Osteocyte (in vitro differentiated cells): ENCODE measurements at regions not wholly inside any gene's neighbourhood (a gene's known extent, or its start where the extent isn't known, plus 50 kb on each side); places are given as distances from the start of the nearest gene placed in this dataset.

ENCODE experiments used
- DNase-seq: peaks from one replicate; pipeline ENCODE4 v3.0.0; 2021; ENCODE audit warnings: mixed read lengths; ENCODE audit not compliant: unreplicated experiment; ENCODE audit errors: extremely low spot score
- H3K27ac Mint-ChIP-seq: one replicate; pipeline ENCODE4 v1.8.0; 2021; ENCODE audit warnings: mild to moderate bottlenecking, mixed read lengths; ENCODE audit not compliant: unreplicated experiment
- H3K27me3 Mint-ChIP-seq: one replicate; pipeline ENCODE4 v1.8.0; 2021; ENCODE audit warnings: mixed read lengths; ENCODE audit not compliant: unreplicated experiment
- H3K36me3 Mint-ChIP-seq: one replicate; pipeline ENCODE4 v1.8.0; 2021; ENCODE audit warnings: mixed read lengths; ENCODE audit not compliant: unreplicated experiment
- H3K4me1 Mint-ChIP-seq: one replicate; pipeline ENCODE4 v1.8.0; 2021; ENCODE audit warnings: mixed read lengths; ENCODE audit not compliant: unreplicated experiment
- H3K4me3 Mint-ChIP-seq: one replicate; pipeline ENCODE4 v1.8.0; 2021; ENCODE audit warnings: mild to moderate bottlenecking, moderate library complexity, mixed read lengths; ENCODE audit not compliant: unreplicated experiment
- H3K9me3 Mint-ChIP-seq: one replicate; pipeline ENCODE4 v1.8.0; 2021; ENCODE audit warnings: mixed read lengths; ENCODE audit not compliant: unreplicated experiment
- CTCF ChIP-seq: fragments of 200-600 bp; sonication (generic); IDR thresholded peaks from 2 replicates; pipeline ENCODE4 v1.5.0; 2021; ENCODE audit warnings: antibody characterized with exemption, mild to moderate bottlenecking, moderate library complexity

DNA sequence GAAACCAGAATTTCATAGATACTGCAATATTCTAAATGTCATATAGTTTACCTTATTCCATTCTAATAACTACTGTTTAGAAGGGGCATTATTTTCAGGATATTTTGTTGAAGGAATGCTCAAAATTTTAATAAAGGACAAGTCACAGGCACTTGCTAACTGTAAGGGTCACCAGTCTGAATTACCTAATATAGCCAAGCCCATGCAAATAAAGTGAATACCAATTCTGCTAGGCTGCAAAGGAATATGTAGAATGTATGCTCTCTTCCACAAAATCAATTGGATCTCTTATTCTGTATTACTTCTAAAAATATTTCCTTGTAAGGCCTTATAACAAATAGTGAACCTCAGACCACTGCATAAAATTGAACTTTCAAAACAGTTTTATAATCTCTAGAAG lies 52.3 kb upstream of the FAT4 start:
- H3K27ac Mint-ChIP-seq = no peak overlapping the region
- peaks cover 13% of the 10 kb centered on the region for H3K4me1 Mint-ChIP-seq
- no peaks in the 10 kb centered on the region for H3K27me3 Mint-ChIP-seq
- no peak for TF ChIP-seq CTCF
- DNase-seq = no peak
- no peak overlapping the region for H3K4me3 Mint-ChIP-seq
- H3K9me3 Mint-ChIP-seq = no peaks in the 10 kb centered on the region
- H3K36me3 Mint-ChIP-seq = no peaks in the 10 kb centered on the region

DNA sequence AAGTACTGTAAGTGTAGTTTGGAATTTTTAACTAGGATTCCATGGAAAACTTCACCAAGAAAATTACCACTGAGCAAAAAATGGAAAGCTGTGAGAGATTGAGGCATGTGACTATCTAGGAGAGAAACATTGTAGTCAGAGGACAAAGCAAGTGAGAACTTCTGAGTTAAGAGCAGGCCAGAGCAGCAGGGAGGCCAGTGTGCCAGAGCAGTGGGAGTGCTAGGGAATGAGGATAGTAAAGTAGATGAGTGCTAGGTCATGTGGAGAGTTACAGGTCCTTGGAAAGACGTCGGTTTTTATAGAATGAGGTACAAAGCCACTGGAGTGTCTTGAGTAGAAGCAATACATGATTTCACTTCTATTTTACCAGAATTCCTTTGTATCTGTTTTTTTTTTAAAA lies 52.7 kb upstream of the FAT4 start:
- Mint-ChIP-seq H3K4me3 (no peak overlapping the region), H3K4me1 (peaks cover 9% of the 10 kb centered on the region), H3K27ac (no peak overlapping the region), H3K36me3 (no peaks in the 10 kb centered on the region), H3K9me3 (no peaks in the 10 kb centered on the region), H3K27me3 (no peaks in the 10 kb centered on the region)
- no peak for TF ChIP-seq CTCF
- no peak for DNase-seq

DNA sequence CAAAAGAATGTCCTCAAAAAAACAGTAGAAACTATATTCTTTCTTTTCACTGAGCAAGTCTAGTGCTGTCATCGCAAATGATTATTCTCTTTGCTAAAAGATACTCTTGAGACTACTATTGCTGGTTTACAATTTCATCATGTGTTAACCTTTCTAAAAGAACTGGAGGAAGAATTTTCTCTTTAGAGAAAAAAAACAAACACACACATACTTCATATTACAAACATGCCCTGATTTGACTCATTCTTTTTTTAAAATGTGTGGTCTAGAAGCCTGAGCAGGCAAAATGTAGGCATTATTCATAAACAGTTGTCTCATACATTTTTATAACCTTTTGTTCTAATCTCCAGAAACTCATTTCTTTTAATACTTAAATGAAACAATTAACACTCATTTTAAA lies 60.6 kb upstream of the FAT4 start:
- Mint-ChIP-seq H3K27me3 (no peaks in the 10 kb centered on the region), H3K4me1 (peaks cover 28% of the 10 kb centered on the region), H3K27ac (peak overlapping the region; percentile 70), H3K36me3 (no peaks in the 10 kb centered on the region), H3K9me3 (no peaks in the 10 kb centered on the region), H3K4me3 (peak overlapping the region; percentile 29)
- DNase-seq = no peak
- no peak for TF ChIP-seq CTCF

- Mint-ChIP-seq H3K27me3 (no peaks in the 10 kb centered on the region), H3K9me3 (peaks cover 11% of the 10 kb centered on the region), H3K4me3 (no peak overlapping the region), H3K27ac (no peak overlapping the region), H3K4me1 (peaks cover 18% of the 10 kb centered on the region), H3K36me3 (peaks cover 4% of the 10 kb centered on the region)
- DNase-seq = no peak
- TF ChIP-seq CTCF = peak; percentile 64
Measured at GRCh38 chr4:125244848-125245450, 69.8 kb upstream of the FAT4 start.

- no peak overlapping the region for H3K27ac Mint-ChIP-seq
- peaks cover 11% of the 10 kb centered on the region for H3K9me3 Mint-ChIP-seq
- no peaks in the 10 kb centered on the region for H3K27me3 Mint-ChIP-seq
- no peak overlapping the region for H3K4me3 Mint-ChIP-seq
- no peak for DNase-seq
- peaks cover 4% of the 10 kb centered on the region for H3K36me3 Mint-ChIP-seq
- TF ChIP-seq CTCF = no peak
- H3K4me1 Mint-ChIP-seq = peaks cover 18% of the 10 kb centered on the region
Measured at GRCh38 chr4:125243789-125244397, 70.9 kb upstream of the FAT4 start.
